Activated CD4-positive, alpha-beta memory T cell treated with anti-CD3 and anti-CD28 coated beads, Interleukin-2, amount 10 ng/mL, durations not matched to agents 7 days and 5 days (primary cell): ENCODE measurements at regions not wholly inside any gene's neighbourhood (a gene's known extent, or its start where the extent isn't known, plus 50 kb on each side); places are given as distances from the start of the nearest gene placed in this dataset.

Source experiments
- CTCF ChIA-PET: fragments of 350-600 bp; sonication (Branson Sonifier 250); formaldehyde crosslinking; loops from one replicate; lab custom pipeline; 2021; ENCODE audit warnings: antibody characterized with exemption, inconsistent platforms; lab: Charles Lee
- POLR2A ChIA-PET: fragments of 350-600 bp; sonication (Branson Sonifier 250); formaldehyde crosslinking; loops from one replicate; lab custom pipeline; 2021; ENCODE audit warnings: antibody characterized with exemption; lab: Charles Lee
- DNase-seq: peaks from one replicate; pipeline ENCODE4 v3.0.0-alpha.2; 2020
- H3K27ac Mint-ChIP-seq: one replicate; pipeline ENCODE4 v1.8.0; 2021; ENCODE audit warnings: mild to moderate bottlenecking, mixed read lengths
- H3K27me3 Mint-ChIP-seq: one replicate; pipeline ENCODE4 v1.8.0; 2021; ENCODE audit warnings: mixed read lengths
- H3K36me3 Mint-ChIP-seq: one replicate; pipeline ENCODE4 v1.8.0; 2021; ENCODE audit warnings: low read depth, mixed read lengths
- H3K4me1 Mint-ChIP-seq: one replicate; pipeline ENCODE4 v1.8.0; 2021; ENCODE audit warnings: mixed read lengths
- H3K4me3 Mint-ChIP-seq: one replicate; pipeline ENCODE4 v1.8.0; 2021; ENCODE audit warnings: mild to moderate bottlenecking, mixed read lengths
- H3K9me3 Mint-ChIP-seq: one replicate; pipeline ENCODE4 v1.8.0; 2021; ENCODE audit warnings: mixed read lengths

DNA sequence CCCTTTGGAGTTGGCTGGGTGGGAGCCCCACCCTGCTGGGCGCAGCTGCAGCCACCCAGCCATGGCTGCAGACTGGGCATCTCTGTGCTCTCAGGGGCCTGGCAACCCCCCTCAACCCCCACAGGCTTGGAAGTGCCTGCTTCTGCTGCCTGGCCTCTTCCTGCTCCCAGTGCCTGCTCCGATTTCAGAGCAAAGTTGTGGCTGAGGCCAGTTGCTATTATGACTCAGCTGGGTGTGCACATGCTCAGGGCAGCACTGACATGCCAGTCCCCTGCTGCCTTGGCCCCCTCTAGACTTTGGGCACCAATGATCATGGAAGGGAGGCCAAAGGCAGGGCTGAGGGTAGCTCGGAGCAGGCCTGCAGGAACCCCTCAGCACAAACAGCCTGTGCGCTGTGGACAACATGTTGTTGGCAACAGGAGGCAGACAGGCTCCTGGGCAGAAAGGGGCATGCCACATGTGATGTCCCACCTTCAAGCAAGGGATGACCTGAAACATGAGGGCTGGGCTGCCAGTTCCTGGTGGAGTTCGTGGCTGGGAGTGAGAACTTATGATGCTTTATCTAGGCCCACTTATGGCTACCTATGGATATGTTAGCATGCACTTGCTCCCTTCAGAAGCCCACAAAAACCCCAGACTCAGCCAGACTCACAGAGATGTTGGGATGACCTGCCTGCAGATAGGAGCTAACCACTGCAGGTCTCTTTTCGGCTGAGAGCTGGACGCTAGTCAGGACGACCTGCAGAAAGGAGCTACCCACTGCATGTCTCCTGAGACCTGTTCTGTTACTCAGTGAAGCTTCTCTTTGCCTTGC lies 96.4 kb upstream of the AMOTL1 start:
- Mint-ChIP-seq H3K36me3 (no peaks in the 10 kb centered on the region), H3K4me1 (no peaks in the 10 kb centered on the region), H3K4me3 (no peak overlapping the region), H3K27ac (no peak overlapping the region), H3K9me3 (no peaks in the 10 kb centered on the region), H3K27me3 (no peaks in the 10 kb centered on the region)
- CTCF ChIA-PET, result no interaction called here
- POLR2A ChIA-PET, result no interaction called here
- no peak for DNase-seq

DNA sequence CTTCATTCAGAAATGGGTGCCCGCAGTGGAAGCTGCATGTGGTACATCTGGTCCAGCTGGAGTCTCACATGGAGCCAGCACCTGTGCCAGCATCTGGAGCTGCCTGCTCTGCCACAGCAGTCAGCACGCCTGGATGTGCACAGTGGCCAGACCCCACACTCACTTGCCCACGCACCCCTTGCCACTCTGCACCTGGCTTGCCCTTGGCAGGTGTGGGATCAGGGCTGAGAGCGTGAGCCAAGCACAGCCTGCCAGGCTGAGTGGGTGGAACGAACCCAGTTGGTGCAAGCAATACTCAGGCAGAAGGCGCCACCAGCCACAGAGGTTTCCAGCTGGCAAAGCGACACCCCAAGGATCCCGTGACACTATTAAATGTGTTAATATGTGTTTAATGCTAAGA lies 95.5 kb upstream of the AMOTL1 start:
- no peak overlapping the region for H3K27ac Mint-ChIP-seq
- no peak for DNase-seq
- H3K4me1 Mint-ChIP-seq, result no peaks in the 10 kb centered on the region
- H3K27me3 Mint-ChIP-seq, result no peaks in the 10 kb centered on the region
- no peaks in the 10 kb centered on the region for H3K36me3 Mint-ChIP-seq
- H3K4me3 Mint-ChIP-seq, result no peak overlapping the region
- no peaks in the 10 kb centered on the region for H3K9me3 Mint-ChIP-seq
- ChIA-PET POLR2A (no interaction called here), CTCF (no interaction called here)

DNA sequence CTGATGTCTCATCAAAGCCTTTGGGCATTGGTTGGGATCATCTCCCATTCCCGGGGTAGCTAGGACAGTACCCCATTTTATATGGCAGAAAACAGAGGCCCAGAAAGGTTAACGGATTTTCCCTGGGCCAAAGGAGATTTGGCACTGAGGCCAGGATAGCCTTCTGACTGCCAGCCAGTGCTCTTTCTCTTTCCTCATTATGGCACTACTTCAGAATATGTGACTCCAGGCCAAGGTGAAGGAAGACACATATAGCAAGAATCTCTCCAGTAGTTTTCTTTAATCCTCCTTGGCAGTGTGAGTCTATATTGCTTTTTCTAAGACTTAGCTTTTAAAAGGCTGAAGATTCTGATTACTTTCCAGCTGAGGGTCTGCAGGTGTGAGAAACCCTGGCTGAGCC lies 94.8 kb upstream of the AMOTL1 start:
- Mint-ChIP-seq H3K9me3 (no peaks in the 10 kb centered on the region), H3K27ac (no peak overlapping the region), H3K4me1 (no peaks in the 10 kb centered on the region), H3K4me3 (no peak overlapping the region), H3K27me3 (no peaks in the 10 kb centered on the region), H3K36me3 (no peaks in the 10 kb centered on the region)
- no peak for DNase-seq
- ChIA-PET POLR2A (no interaction called here), CTCF (no interaction called here)

DNA sequence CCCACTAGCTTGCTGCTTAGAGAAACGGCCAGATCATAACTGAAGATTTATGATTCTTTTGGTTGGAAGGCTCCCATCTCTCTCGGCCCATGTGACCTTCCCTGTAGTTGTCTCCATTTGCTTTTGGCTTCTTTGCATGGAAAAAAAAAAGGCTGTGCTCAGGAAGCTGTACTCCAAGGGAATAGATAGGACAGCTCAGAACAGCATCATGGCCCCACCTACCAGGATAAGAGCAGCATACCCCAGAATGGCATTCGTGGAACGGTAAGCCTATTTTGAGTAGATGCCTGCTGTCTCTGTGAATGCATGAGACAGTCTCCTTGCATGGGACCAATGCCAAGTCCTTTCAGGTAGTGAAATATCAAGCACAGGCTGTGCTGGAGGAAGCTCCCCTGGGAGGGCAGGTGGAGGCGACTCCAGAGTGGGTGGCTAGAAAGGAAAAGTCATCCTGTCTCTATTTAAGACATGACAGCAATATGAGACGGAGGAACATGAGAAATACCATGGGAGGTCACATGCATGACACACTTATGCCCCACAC lies 94.1 kb upstream of the AMOTL1 start:
- Mint-ChIP-seq H3K4me1 (no peaks in the 10 kb centered on the region), H3K36me3 (no peaks in the 10 kb centered on the region), H3K4me3 (no peak overlapping the region), H3K27me3 (no peaks in the 10 kb centered on the region), H3K27ac (no peak overlapping the region), H3K9me3 (no peaks in the 10 kb centered on the region)
- DNase-seq, result no peak
- CTCF ChIA-PET, result no interaction called here
- POLR2A ChIA-PET, result no interaction called here

DNA sequence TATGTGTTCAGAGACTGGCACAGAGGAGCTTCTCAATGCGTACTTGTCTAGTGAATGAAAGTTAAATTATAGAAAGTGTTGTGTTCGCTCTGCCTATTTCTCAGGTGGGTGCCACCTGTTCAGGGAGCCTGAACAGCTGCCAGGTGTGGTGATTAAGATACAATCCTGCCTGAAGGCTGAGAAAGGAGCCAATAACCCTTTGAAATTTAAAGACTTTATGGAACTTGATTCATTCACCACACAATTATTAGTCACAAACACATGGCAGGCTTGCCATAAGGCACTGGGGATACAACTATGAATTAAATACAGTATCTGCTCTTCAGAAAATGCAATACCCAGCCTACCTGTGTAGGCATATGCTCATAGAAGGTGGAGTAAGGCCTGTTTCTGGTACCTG lies 92.9 kb upstream of the AMOTL1 start:
- H3K4me3 Mint-ChIP-seq, result no peak overlapping the region
- no peaks in the 10 kb centered on the region for H3K4me1 Mint-ChIP-seq
- no peaks in the 10 kb centered on the region for H3K27me3 Mint-ChIP-seq
- POLR2A ChIA-PET, result interaction anchor here (0.6 kb wide), 1 partner anchor 21 kb away, joined by 3 read pairs; no protein-coding TSS in a partner anchor
- no peaks in the 10 kb centered on the region for H3K9me3 Mint-ChIP-seq
- no peak overlapping the region for H3K27ac Mint-ChIP-seq
- H3K36me3 Mint-ChIP-seq, result no peaks in the 10 kb centered on the region
- CTCF ChIA-PET, result interaction anchor here (0.6 kb wide), 1 partner anchor 1098 kb away, joined by 3 read pairs; no protein-coding TSS in a partner anchor
- no peak for DNase-seq

DNA sequence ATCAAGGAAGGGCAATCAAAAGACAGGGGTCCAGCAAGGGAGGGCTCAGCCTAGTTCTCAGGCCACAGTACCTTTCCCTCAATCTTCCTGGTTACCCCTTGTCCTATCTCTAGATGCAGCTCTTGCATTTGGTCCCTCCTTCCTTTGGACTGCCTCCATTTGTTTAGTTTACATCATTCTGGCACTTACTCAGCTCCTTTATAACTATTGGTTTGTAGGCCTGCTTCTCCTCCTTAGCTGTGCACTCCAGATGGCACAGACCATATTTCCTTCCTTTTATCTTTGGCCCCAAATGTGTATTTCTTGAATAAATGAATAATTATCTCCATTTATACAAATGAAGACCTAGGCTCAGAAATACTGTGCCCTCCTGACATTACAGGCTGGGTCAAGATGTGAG lies 92.3 kb upstream of the AMOTL1 start:
- CTCF ChIA-PET, result interaction anchor here (0.6 kb wide), 1 partner anchor 1098 kb away, joined by 3 read pairs; no protein-coding TSS in a partner anchor
- Mint-ChIP-seq H3K27ac (no peak overlapping the region), H3K4me3 (no peak overlapping the region), H3K27me3 (no peaks in the 10 kb centered on the region), H3K36me3 (no peaks in the 10 kb centered on the region), H3K4me1 (no peaks in the 10 kb centered on the region), H3K9me3 (no peaks in the 10 kb centered on the region)
- POLR2A ChIA-PET, result no interaction called here
- DNase-seq, result no peak

DNA sequence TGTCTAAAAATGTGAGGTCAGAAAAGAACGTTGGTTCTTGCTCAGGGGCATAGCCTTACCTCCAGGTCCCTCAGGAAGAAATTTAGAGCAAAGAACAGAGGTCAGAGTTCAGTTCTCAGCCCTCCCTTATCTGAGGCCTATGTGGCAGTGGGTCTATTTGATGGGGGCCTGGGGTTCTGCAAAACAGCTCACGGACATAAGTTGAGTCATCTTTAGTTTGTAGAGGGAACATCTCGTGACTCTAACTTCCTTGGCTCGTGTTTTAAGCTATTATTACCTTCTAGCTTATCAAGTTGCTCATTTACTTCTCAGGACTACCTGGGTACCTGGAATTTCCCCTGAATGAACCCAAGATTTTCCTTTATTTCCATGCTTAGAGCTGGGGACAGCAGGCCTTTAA lies 91.3 kb upstream of the AMOTL1 start:
- no peak for DNase-seq
- ChIA-PET CTCF (no interaction called here), POLR2A (no interaction called here)
- Mint-ChIP-seq H3K9me3 (no peaks in the 10 kb centered on the region), H3K4me3 (no peak overlapping the region), H3K4me1 (no peaks in the 10 kb centered on the region), H3K27me3 (peaks cover 1% of the 10 kb centered on the region), H3K36me3 (no peaks in the 10 kb centered on the region), H3K27ac (no peak overlapping the region)

DNA sequence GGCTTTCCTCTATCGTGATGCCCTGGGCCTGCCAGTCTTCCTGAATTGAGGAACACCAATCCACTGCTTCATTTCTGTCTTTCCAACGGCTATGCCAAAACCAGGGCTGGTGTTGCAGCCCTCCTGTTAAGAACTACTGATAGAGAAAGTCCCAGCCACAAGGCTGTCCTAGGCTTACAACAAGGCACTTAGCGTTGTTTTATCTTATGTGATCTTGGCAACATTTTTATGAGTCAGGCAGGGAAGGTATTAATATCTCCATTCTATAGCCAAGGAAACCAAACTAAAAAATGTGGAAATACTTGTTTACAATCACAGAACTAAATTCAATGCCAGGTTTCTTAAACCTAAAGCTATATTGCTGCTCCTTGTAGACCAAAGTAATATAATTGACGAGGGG lies 89.9 kb upstream of the AMOTL1 start:
- no peak overlapping the region for H3K4me3 Mint-ChIP-seq
- no peak for DNase-seq
- no peaks in the 10 kb centered on the region for H3K9me3 Mint-ChIP-seq
- no peaks in the 10 kb centered on the region for H3K4me1 Mint-ChIP-seq
- H3K27me3 Mint-ChIP-seq, result peaks cover 1% of the 10 kb centered on the region
- H3K36me3 Mint-ChIP-seq, result no peaks in the 10 kb centered on the region
- ChIA-PET POLR2A (no interaction called here), CTCF (no interaction called here)
- H3K27ac Mint-ChIP-seq, result no peak overlapping the region

DNA sequence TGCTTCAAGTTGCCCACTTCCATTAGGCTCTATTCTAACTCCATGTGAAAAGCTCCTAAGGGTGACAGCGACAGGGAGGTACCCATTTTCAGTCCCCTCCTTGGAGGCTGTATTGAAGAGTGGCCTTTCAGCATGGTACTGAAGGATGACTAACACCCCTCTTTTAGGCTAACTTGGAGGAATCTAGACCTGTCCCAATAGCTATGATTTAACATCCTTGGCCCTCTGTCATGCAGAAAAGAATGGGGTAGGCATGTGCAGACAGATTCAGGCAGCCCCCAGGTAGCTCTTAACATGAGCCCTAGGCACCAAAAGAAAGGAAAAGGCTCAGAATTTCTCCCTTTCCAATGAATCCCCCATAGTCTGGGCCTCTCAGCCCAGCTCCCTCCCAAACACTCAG lies 89.3 kb upstream of the AMOTL1 start:
- Mint-ChIP-seq H3K9me3 (no peaks in the 10 kb centered on the region), H3K4me1 (no peaks in the 10 kb centered on the region), H3K27ac (no peak overlapping the region), H3K36me3 (no peaks in the 10 kb centered on the region), H3K27me3 (peaks cover 1% of the 10 kb centered on the region), H3K4me3 (no peak overlapping the region)
- CTCF ChIA-PET, result no interaction called here
- no peak for DNase-seq
- POLR2A ChIA-PET, result no interaction called here

DNA sequence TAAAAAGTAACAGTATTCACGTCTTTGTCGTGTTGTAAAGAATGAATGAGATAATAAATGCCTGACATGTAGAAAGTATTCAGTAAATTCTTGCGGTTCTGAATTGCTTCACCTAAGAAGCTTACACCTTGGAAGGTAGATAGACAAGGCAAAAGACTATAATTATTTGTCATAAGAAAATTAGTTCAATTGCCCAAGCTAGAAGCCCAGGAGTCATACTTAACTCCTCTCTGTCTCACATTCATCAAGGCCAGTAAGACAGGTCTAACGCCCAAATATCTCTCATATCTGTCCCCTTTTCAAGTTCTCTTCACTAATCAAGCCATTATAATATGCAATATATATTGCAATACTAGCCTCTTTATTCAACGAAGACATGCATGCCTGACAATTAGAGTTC lies 87.7 kb upstream of the AMOTL1 start:
- Mint-ChIP-seq H3K36me3 (no peaks in the 10 kb centered on the region), H3K4me3 (no peak overlapping the region), H3K9me3 (no peaks in the 10 kb centered on the region), H3K27me3 (peaks cover 4% of the 10 kb centered on the region), H3K4me1 (no peaks in the 10 kb centered on the region), H3K27ac (no peak overlapping the region)
- ChIA-PET CTCF (no interaction called here), POLR2A (no interaction called here)
- no peak for DNase-seq

DNA sequence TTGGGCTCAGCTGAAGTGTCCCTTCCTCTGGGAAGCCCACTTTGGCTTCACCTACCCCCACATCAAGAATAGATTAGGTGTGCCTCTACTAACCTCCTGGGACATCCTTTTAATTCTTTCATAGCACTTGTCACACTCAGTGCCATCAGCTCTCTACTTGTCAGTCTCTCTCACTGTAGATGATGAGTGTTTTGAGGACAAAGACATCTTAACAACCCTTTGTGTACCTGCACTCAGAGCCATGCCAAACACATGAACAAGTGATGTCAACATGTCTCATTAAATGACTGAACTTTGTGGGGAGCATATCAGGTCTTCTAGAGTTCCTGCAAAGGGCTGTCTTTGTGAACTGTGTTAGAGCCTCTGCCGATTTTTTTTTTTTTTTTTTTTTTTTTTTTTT lies 87.0 kb upstream of the AMOTL1 start:
- DNase-seq, result no peak
- no peaks in the 10 kb centered on the region for H3K4me1 Mint-ChIP-seq

DNA sequence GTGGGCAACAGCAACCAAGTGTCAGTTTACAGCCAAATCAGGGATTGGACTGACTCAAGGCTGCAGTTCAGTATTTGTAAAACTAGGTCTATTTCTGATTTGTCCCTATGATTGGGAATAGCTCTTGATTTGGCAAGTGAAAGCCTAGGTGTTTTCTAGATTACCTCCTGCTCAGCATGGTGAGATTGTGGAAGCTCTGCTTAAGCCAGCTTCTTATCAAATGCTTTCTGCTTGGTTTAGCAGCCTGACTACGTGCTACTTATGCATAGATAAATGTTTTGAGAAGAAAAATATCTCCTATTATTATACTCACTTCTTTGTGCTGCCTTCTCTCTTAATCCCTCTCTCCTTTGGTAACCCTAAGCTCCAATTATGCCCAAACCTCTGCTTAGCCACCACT lies 86.3 kb upstream of the AMOTL1 start:
- CTCF ChIA-PET, result no interaction called here
- Mint-ChIP-seq H3K4me1 (no peaks in the 10 kb centered on the region), H3K27me3 (peaks cover 4% of the 10 kb centered on the region), H3K27ac (no peak overlapping the region), H3K36me3 (no peaks in the 10 kb centered on the region), H3K9me3 (no peaks in the 10 kb centered on the region), H3K4me3 (no peak overlapping the region)
- POLR2A ChIA-PET, result no interaction called here
- no peak for DNase-seq

More for the DNA sequence above, 87.0 kb upstream of the AMOTL1 start:
- Mint-ChIP-seq H3K36me3 (no peaks in the 10 kb centered on the region), H3K27ac (no peak overlapping the region), H3K27me3 (peaks cover 4% of the 10 kb centered on the region), H3K9me3 (no peaks in the 10 kb centered on the region), H3K4me3 (no peak overlapping the region)
- ChIA-PET CTCF (no interaction called here), POLR2A (no interaction called here)

DNA sequence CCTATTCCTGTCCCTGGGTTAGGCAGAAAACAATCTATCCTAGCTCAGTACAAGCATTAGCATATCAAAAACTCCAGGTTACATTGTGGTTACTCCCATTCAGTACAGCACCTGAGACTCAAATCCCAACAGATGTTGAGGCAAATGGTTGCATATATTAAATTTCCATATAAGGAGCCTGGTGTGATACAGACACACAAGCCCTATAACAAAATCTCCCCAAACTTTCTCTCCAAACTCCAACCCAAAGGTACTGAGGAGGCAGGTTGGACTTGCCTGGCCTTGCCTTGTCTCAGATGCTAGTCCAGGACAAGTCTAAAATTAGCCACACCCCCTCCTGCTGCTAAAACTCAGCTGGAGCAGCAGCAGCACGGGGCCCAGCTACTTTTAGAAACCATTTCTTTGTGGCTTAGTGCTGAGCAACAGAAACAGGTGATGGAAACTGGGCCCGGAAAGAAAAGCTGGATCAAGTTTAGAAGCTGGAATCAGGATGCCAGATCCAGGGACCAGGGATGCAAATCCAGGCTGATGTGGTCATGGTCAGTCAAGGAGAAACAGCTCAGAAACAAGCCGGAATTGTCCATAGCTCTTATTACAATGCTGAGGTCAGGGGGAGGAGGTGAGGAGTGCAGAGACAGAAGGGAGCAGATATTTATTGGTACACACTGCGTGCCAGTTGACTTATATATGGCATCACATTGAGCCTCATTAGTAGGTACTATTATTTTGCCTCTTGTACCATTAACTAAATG lies 73.7 kb upstream of the AMOTL1 start:
- no peaks in the 10 kb centered on the region for H3K4me1 Mint-ChIP-seq
- ChIA-PET POLR2A (no interaction called here), CTCF (no interaction called here)
- H3K36me3 Mint-ChIP-seq, result no peaks in the 10 kb centered on the region
- H3K9me3 Mint-ChIP-seq, result no peaks in the 10 kb centered on the region
- H3K27ac Mint-ChIP-seq, result no peak overlapping the region
- no peak overlapping the region for H3K4me3 Mint-ChIP-seq
- no peak for DNase-seq
- H3K27me3 Mint-ChIP-seq, result peaks cover 10% of the 10 kb centered on the region
